GM12864 (cell line): ENCODE measurements at regions not wholly inside any gene's neighbourhood (a gene's known extent, or its start where the extent isn't known, plus 50 kb on each side); places are given as distances from the start of the nearest gene placed in this dataset.
"Not testable (repeated sequence)": the region's sequence is repeated elsewhere in the genome, so short reads cannot be mapped to it uniquely, and the experiment has no call there.

Experiments
- DNase-seq: peaks from one replicate; pipeline ENCODE4 v3.0.0-alpha.2; 2011; ENCODE audit warnings: low read depth
- H3K4me3 ChIP-seq: 2 replicates; pipeline ENCODE4 v1.5.1; 2011; ENCODE audit warnings: mild to moderate bottlenecking, low read depth, low read length, control low read depth
- TF ChIP-seq, protein P1 (sequence below): IDR thresholded peaks from 2 replicates; pipeline ENCODE4 v1.5.1; 2011; ENCODE audit warnings: low read depth, mild to moderate bottlenecking, moderate library complexity, low read length, control low read depth, inconsistent platforms; ENCODE audit errors: missing control alignments

DNA sequence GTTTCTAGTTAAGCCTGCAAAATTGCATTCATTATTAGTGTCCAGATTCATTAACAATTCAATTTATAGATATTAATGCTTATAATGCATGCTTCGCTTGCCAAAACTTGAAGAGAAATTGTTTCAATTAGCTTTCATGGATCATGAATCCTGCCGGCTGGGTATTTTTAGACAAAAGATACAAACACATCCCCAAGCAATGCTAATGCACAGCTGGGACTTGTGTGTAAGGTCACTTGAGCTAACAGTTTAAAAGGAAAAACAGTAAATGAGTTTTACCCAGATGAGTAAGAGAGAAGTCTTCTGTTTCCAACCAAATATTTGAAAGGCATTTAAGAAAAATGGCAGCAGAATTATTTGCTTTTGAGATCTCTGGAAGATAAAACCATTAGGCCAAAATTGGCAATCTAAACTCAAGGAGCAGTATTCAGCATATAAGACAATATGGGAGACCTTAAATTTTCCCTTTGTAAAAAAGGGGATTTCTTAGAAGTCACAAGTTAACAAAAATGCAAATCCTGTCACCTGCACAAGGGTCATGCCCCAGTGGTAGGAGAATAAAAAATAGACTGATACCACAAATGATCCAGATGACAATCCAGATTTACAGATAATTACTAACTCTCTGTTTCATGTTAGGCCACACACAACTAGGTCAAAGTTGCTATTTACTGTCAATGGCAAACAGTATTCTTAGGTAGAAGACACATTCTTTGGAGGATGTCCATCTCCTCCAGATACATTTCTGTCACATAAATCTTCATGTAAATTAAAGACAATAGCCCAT is 418.4 kb upstream of the PMFBP1 start:
- TF ChIP-seq, protein P1, sequence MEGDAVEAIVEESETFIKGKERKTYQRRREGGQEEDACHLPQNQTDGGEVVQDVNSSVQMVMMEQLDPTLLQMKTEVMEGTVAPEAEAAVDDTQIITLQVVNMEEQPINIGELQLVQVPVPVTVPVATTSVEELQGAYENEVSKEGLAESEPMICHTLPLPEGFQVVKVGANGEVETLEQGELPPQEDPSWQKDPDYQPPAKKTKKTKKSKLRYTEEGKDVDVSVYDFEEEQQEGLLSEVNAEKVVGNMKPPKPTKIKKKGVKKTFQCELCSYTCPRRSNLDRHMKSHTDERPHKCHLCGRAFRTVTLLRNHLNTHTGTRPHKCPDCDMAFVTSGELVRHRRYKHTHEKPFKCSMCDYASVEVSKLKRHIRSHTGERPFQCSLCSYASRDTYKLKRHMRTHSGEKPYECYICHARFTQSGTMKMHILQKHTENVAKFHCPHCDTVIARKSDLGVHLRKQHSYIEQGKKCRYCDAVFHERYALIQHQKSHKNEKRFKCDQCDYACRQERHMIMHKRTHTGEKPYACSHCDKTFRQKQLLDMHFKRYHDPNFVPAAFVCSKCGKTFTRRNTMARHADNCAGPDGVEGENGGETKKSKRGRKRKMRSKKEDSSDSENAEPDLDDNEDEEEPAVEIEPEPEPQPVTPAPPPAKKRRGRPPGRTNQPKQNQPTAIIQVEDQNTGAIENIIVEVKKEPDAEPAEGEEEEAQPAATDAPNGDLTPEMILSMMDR, result no peak
- H3K4me3 ChIP-seq, result no peak overlapping the region
- peak; percentile 21 for DNase-seq

DNA sequence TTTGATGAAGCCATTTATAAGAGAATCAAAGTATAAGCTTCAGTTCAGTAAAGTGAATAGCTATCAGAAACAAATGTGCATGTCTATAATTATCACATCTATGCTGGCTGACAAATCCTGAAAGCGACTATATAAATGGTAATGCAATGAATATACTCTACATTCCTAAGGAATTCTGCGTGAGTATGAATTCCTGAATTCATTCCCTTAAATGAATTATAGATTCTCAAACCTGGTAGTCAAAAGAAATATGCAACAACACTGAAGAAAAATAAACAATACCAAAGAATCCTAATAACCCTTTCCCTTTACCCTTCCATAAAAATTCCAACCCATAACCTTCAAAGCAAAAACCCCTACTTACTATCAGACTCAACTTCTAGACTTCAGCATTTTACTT is 416.6 kb upstream of the PMFBP1 start:
- DNase-seq, result no peak
- no peak overlapping the region for H3K4me3 ChIP-seq
- TF ChIP-seq, protein P1, result no peak

DNA sequence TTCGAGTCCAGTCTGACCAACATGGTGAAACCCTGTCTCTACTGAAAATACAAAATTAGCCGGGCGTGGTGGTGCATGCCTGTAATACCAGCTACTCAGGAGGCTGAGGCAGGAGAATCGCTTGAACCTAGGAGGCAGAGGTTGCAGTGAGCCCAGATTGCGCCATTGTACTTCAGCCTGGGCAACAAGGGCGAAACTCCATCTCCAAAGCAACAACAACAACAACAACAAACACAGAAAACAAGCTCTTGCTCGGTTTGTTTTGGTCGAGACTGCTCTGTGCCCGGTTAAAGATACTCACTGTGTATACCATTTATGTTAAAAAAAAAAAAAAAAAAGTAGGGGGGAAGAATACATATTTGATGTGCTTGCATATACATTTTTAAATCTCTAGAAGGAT is 406.1 kb upstream of the PMFBP1 start:
- DNase-seq, result not testable (repeated sequence)

DNA sequence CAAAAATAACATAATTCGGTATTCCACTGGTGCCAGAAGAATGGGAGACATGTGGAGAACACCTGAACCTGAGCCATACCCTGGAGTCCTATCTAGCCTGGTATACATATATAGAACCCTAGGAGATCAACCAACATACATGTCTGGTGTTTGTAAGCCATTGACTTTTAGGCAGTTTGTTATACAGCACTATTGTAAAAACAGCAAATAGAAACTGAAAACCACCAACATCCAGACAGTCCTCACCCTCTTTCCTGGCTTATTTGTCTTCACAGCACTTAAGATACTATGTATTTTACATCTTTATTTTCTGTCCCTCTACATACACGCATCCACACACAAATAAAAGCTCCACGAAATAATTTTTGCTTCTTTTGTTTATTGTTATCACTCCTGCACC is 404.2 kb upstream of the PMFBP1 start:
- H3K4me3 ChIP-seq, result no peak overlapping the region
- no peak for DNase-seq
- TF ChIP-seq, protein P1, result no peak

More for the DNA sequence above, 406.1 kb upstream of the PMFBP1 start:
- not testable (repeated sequence) for H3K4me3 ChIP-seq

DNA sequence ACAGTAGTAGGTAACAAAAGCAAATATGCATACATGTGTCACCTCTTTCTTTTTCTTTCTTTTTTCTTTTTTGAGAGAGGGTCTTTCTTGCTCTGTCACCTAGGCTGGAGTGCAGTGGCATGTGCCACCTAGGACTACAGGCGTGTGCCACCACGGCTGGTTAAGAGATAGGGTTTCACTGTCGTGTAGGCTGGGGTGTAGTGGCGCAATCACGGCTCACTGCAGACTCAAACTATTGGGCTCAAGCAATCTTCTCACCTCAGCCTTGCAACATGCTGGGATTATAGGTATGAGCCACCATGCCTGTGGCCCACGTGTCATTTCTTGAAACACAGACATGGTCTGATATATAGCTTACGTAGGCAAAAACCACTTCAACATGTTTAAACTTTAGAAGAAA is 397.7 kb upstream of the PMFBP1 start:
- H3K4me3 ChIP-seq, result no peak overlapping the region
- TF ChIP-seq, protein P1, result no peak
- DNase-seq, result no peak

DNA sequence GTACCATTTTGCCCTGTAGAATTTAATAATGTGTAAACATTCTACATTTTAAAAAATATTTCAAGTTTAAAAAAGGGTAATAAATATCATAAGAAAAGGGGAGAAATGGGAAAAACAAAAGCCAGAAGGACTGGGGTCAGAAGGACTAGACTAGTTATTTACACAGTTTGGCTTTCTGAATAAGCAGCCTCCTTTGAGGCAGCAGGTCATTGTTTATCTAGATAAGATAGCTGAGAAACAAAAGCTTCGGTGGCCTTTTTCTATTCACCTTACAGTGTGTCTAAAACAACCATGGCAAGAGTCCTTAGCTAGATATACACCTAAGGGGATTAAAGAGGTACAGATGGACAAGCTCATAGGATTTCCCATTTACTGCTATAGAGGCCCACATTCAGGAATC is 396.5 kb upstream of the PMFBP1 start:
- H3K4me3 ChIP-seq, result no peak overlapping the region
- TF ChIP-seq, protein P1, result no peak
- no peak for DNase-seq

DNA sequence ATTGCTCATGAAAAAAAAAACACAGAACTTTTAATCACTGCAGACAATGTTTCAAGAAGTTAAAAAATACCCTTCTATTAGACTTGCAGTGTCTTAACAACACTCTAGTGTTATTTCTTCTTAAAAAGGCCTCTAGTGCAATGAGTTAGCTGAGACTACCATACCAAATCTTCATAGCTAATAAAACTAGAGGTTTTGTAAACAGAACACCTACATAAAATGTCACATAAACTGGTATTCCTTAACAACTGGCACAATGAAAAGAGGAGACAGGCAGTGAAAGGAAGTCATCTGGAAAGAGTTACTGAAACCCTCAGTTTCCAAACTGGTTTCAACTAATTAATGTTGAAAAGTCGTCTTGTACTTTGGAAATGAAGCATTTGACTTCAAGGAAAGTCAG is 394.2 kb upstream of the PMFBP1 start:
- no peak overlapping the region for H3K4me3 ChIP-seq
- TF ChIP-seq, protein P1, result no peak
- DNase-seq, result no peak
